Spleen (tissue), 7 donors: ENCODE measurements at regions not wholly inside any gene's neighbourhood (a gene's known extent, or its start where the extent isn't known, plus 50 kb on each side); places are given as distances from the start of the nearest gene placed in this dataset.

Experiments used
- POLR2A ChIP-seq, 3 donors: fragments of 450-650 bp; IDR thresholded peaks; one replicate each; pipeline ENCODE4 v1.5.1; 2017; ENCODE audit warnings: antibody characterized with exemption in 3 of 3, mild to moderate bottlenecking in 1 of 3
- POLR2AphosphoS5 ChIP-seq, 3 donors: sonication (generic); formaldehyde crosslinking; IDR thresholded peaks; one replicate each; pipeline ENCODE4 v1.5.1; 2017; ENCODE audit warnings: antibody characterized with exemption in 3 of 3
- TF ChIP-seq, protein P1 (sequence below), 11 experiments: fragments of 200-600 bp in 7 of 11; fragments of 450-650 bp in 4 of 11; sonication (generic) in 4 of 11; IDR thresholded peaks in 8 of 11; conservative IDR thresholded peaks in 3 of 11; 1 replicate in 7 of 11; 2 replicates in 4 of 11; pipeline versions ENCODE4 v1.4.0 to v1.8.0; 2016 to 2021; ENCODE audit warnings: antibody characterized with exemption in 11 of 11, inconsistent platforms in 4 of 11, mild to moderate bottlenecking in 1 of 11
- donor health status: DM: no; HTN: no; CAD: no; lungs with moderate emphysema.
- donor health status: DM: no; HTN: no; CAD: no.
- donor health status: DM: no; HTN: no; CAD: no.

DNA sequence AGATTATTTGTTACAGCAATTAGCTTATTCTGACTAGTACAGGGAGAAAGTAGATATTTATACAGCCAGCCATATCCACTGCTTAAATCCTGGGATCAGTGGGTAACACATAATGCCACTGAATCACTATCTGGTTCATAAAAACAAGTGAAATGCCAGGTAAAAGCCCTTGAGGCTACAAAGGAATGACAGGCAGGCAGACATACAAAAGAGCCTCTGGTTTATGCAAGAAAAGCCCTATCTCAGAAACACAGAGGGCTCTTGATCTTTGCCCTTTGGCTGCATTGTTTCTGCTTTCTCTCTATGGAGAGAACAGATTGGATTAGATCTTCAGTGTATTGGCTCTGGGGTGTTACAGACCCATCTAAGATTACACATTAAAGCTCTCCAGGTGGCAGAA is 115.4 kb upstream of the GADL1 start:
- TF ChIP-seq POLR2AphosphoS5 (IDR thresholded peaks at IDR 0.05): no peak
- TF ChIP-seq, protein P1, sequence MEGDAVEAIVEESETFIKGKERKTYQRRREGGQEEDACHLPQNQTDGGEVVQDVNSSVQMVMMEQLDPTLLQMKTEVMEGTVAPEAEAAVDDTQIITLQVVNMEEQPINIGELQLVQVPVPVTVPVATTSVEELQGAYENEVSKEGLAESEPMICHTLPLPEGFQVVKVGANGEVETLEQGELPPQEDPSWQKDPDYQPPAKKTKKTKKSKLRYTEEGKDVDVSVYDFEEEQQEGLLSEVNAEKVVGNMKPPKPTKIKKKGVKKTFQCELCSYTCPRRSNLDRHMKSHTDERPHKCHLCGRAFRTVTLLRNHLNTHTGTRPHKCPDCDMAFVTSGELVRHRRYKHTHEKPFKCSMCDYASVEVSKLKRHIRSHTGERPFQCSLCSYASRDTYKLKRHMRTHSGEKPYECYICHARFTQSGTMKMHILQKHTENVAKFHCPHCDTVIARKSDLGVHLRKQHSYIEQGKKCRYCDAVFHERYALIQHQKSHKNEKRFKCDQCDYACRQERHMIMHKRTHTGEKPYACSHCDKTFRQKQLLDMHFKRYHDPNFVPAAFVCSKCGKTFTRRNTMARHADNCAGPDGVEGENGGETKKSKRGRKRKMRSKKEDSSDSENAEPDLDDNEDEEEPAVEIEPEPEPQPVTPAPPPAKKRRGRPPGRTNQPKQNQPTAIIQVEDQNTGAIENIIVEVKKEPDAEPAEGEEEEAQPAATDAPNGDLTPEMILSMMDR (IDR thresholded peaks at IDR 0.05 in 8 of 11, conservative IDR thresholded peaks at IDR 0.05 in 3 of 11): no peak
- no peak for TF ChIP-seq POLR2A (IDR thresholded peaks at IDR 0.05)
